CD14-positive monocyte (primary cell): ENCODE measurements at regions not wholly inside any gene's neighbourhood (a gene's known extent, or its start where the extent isn't known, plus 50 kb on each side); places are given as distances from the start of the nearest gene placed in this dataset.

Experiments
- DNase-seq, 3 donors: peaks; one replicate each; pipeline ENCODE4 v3.0.0-alpha.2; 2011 to 2022
- H2AFZ ChIP-seq: 2 replicates; pipeline ENCODE4 v1.6.0; 2012; ENCODE audit warnings: mild to moderate bottlenecking, low read depth, low read length, inconsistent platforms; ENCODE audit not compliant: insufficient read depth, poor library complexity, severe bottlenecking
- H3K27ac ChIP-seq, 2 donors: 1 replicate in 1 of 2; 2 replicates in 1 of 2; pipeline ENCODE4 v1.5.1; 2012 to 2013; ENCODE audit warnings: low read length in 2 of 2, control low read depth in 1 of 2, inconsistent platforms in 1 of 2, low read depth in 1 of 2, mild to moderate bottlenecking in 1 of 2
- H3K27me3 ChIP-seq, 2 donors: one replicate each; pipeline versions ENCODE4 v1.6.0 to v1.6.1; 2011 to 2013; ENCODE audit warnings: low read length in 2 of 2; ENCODE audit not compliant: control insufficient read depth in 2 of 2, insufficient read depth in 2 of 2
- H3K36me3 ChIP-seq, 2 donors: replicated peaks in 1 of 2; 1 replicate in 1 of 2; 2 replicates in 1 of 2; pipeline versions ENCODE4 v1.5.1 to v1.6.1; 2012 to 2013; ENCODE audit warnings: low read length in 2 of 2, control low read depth in 1 of 2, inconsistent platforms in 1 of 2, mild to moderate bottlenecking in 1 of 2; ENCODE audit not compliant: insufficient read depth in 2 of 2, control insufficient read depth in 1 of 2
- H3K4me1 ChIP-seq, 2 donors: 1 replicate in 1 of 2; 2 replicates in 1 of 2; pipeline versions ENCODE4 v1.5.1 to v1.6.1; 2012 to 2013; ENCODE audit warnings: low read length in 2 of 2, control low read depth in 1 of 2, inconsistent platforms in 1 of 2, mild to moderate bottlenecking in 1 of 2, moderate library complexity in 1 of 2; ENCODE audit not compliant: insufficient read depth in 2 of 2, control insufficient read depth in 1 of 2
- H3K4me2 ChIP-seq: replicated peaks from 2 replicates; pipeline ENCODE3; 2012; ENCODE audit warnings: low read length, moderate library complexity, mild to moderate bottlenecking; ENCODE audit not compliant: poor library complexity, severe bottlenecking; ENCODE audit errors: extremely low read depth
- H3K4me3 ChIP-seq, 3 experiments: fragments of 200-600 bp in 1 of 3; sonication (generic) in 1 of 3; replicated peaks in 1 of 3; 1 replicate in 2 of 3; 2 replicates in 1 of 3; pipeline ENCODE4 v1.5.1; 2011 to 2013; ENCODE audit warnings: low read length in 3 of 3, mild to moderate bottlenecking in 3 of 3, control low read depth in 2 of 3, low read depth in 2 of 3, inconsistent platforms in 1 of 3, moderate library complexity in 1 of 3
- H3K79me2 ChIP-seq: 2 replicates; pipeline ENCODE4 v1.6.0; 2012; ENCODE audit warnings: mild to moderate bottlenecking, control low read depth, inconsistent platforms, low read length, moderate library complexity; ENCODE audit not compliant: insufficient read depth
- H3K9ac ChIP-seq: 2 replicates; pipeline ENCODE4 v1.6.0; 2017; ENCODE audit warnings: low read length, mild to moderate bottlenecking; ENCODE audit not compliant: insufficient read depth, poor library complexity, severe bottlenecking
- H3K9me3 ChIP-seq, 2 donors: replicated peaks in 1 of 2; 1 replicate in 1 of 2; 2 replicates in 1 of 2; pipeline versions ENCODE4 v1.5.1 to v1.6.1; 2012 to 2013; ENCODE audit warnings: low read length in 2 of 2, control low read depth in 1 of 2; ENCODE audit not compliant: control insufficient read depth in 1 of 2, insufficient read depth in 1 of 2
- H4K20me1 ChIP-seq: 2 replicates; pipeline ENCODE4 v1.6.0; 2012; ENCODE audit warnings: mild to moderate bottlenecking, low read length, control low read depth, moderate library complexity; ENCODE audit not compliant: insufficient read depth
- H3K27ac Mint-ChIP-seq, 7 donors: one replicate each; pipeline ENCODE4 v1.8.0; 2020; ENCODE audit warnings: mild to moderate bottlenecking in 7 of 7, mixed read lengths in 7 of 7, moderate library complexity in 6 of 7, inconsistent platforms in 2 of 7
- H3K27me3 Mint-ChIP-seq, 3 donors: one replicate each; pipeline ENCODE4 v1.8.0; 2021 to 2022; ENCODE audit warnings: low read depth in 3 of 3, mild to moderate bottlenecking in 3 of 3, mixed read lengths in 3 of 3, moderate library complexity in 3 of 3, inconsistent platforms in 1 of 3
- H3K36me3 Mint-ChIP-seq, 2 donors: one replicate each; pipeline ENCODE4 v1.8.0; 2020; ENCODE audit warnings: mixed read lengths in 2 of 2, inconsistent platforms in 1 of 2, mild to moderate bottlenecking in 1 of 2
- H3K4me1 Mint-ChIP-seq: one replicate; pipeline ENCODE4 v1.8.0; 2020; ENCODE audit warnings: mild to moderate bottlenecking, mixed read lengths
- H3K4me3 Mint-ChIP-seq, 2 donors: one replicate each; pipeline ENCODE4 v1.8.0; 2020; ENCODE audit warnings: mild to moderate bottlenecking in 2 of 2, mixed read lengths in 2 of 2, moderate library complexity in 1 of 2
- H3K9me3 Mint-ChIP-seq, 7 donors: one replicate each; pipeline ENCODE4 v1.8.0; 2020 to 2022; ENCODE audit warnings: mixed read lengths in 7 of 7, mild to moderate bottlenecking in 6 of 7, moderate library complexity in 6 of 7, inconsistent platforms in 2 of 7
- WGBS: methylation state at CpG from one replicate; pipeline ENCODE4 v1.1.5; 2013; ENCODE audit warnings: missing lambda C conversion rate; ENCODE audit not compliant: insufficient coverage; 5-methylcytosine and 5-hydroxymethylcytosine counted together
- intact Hi-C, 2 donors: fragments of 100-400 bp; cut with micrococcal nuclease; formaldehyde crosslinking; loops; one replicate each; pipeline versions ENCODE4 v1.15.0 to v1.15.1; 2023
- TF ChIP-seq, protein P1 (sequence below): fragments of 200-600 bp; IDR thresholded peaks from one replicate; pipeline ENCODE4 v1.8.0; 2022; ENCODE audit warnings: antibody characterized with exemption, mild to moderate bottlenecking

GRCh38 chr2:103130857-103131256 is 369.0 kb downstream of the TMEM182 start:
- intact Hi-C loops: no loop called here
- H3K27ac Mint-ChIP-seq: no peak overlapping the region
- Histone ChIP-seq H3K27ac (no peak overlapping the region), H3K9me3 (peaks cover 0 to 3% of the 10 kb centered on the region in 2 donors), H3K79me2 (no peaks in the 10 kb centered on the region), H4K20me1 (no peaks in the 10 kb centered on the region), H3K4me2 (no peak overlapping the region), H3K9ac (no peak overlapping the region), H3K4me1 (no peaks in the 10 kb centered on the region), H2AFZ (no peak overlapping the region), H3K4me3 (no peak overlapping the region), H3K36me3 (no peaks in the 10 kb centered on the region), H3K27me3 (no peaks in the 10 kb centered on the region)
- no peak overlapping the region for H3K4me3 Mint-ChIP-seq
- WGBS: no CpG with 5 or more reads among the region's 1 CpG
- H3K36me3 Mint-ChIP-seq: no peaks in the 10 kb centered on the region
- DNase-seq: no peak
- peaks cover 0 to 4% (median 0%) of the 10 kb centered on the region in 3 donors for H3K27me3 Mint-ChIP-seq
- TF ChIP-seq, protein P1, sequence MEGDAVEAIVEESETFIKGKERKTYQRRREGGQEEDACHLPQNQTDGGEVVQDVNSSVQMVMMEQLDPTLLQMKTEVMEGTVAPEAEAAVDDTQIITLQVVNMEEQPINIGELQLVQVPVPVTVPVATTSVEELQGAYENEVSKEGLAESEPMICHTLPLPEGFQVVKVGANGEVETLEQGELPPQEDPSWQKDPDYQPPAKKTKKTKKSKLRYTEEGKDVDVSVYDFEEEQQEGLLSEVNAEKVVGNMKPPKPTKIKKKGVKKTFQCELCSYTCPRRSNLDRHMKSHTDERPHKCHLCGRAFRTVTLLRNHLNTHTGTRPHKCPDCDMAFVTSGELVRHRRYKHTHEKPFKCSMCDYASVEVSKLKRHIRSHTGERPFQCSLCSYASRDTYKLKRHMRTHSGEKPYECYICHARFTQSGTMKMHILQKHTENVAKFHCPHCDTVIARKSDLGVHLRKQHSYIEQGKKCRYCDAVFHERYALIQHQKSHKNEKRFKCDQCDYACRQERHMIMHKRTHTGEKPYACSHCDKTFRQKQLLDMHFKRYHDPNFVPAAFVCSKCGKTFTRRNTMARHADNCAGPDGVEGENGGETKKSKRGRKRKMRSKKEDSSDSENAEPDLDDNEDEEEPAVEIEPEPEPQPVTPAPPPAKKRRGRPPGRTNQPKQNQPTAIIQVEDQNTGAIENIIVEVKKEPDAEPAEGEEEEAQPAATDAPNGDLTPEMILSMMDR: no peak
- H3K4me1 Mint-ChIP-seq: no peaks in the 10 kb centered on the region
- peaks cover 0 to 9% (median 2%) of the 10 kb centered on the region in 7 donors for H3K9me3 Mint-ChIP-seq

DNA sequence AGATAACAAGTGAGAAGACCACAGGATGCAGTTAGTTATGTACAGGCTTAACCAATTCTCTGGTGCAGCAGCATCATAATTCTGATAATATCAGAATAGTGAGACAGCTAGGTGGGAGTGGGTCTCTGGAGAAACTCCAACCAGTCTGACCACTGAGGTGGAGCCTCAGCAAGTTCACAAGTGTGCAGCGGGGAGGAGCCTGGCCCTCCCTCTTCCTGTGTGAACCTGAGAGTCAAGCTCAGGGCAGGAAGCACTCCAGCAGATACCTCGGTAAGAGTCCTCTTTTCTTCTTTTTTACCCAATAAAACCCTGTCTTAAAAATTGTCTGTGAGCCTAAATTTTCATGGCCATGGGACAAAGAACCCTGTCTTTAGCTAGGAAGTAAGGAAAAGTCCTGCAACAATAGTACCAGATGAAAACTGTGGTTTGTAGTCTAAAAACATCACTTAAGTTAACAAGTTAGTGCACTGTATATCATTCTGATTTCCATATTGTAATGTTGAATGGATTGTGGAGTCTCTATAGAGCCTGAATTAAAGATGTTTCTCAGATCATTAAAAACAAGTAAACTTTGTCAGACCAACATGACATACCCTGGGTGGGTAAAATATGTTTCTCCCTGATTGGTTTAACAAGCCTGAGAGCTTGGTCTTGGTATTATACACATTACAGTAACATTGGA is 370.8 kb downstream of the TMEM182 start:
- TF ChIP-seq, protein P1: no peak
- no peak for DNase-seq
- WGBS: no CpG with 5 or more reads among the region's 2 CpGs
- Histone ChIP-seq H3K36me3 (no peaks in the 10 kb centered on the region), H3K9me3 (peaks cover 0 to 6% of the 10 kb centered on the region in 2 donors), H3K27ac (no peak overlapping the region), H2AFZ (no peak overlapping the region), H3K4me2 (no peak overlapping the region), H3K4me3 (no peak overlapping the region), H3K79me2 (no peaks in the 10 kb centered on the region), H4K20me1 (no peaks in the 10 kb centered on the region), H3K27me3 (no peaks in the 10 kb centered on the region), H3K4me1 (no peaks in the 10 kb centered on the region), H3K9ac (no peak overlapping the region)
- intact Hi-C loops: no loop called here
- H3K27me3 Mint-ChIP-seq: peaks cover 0 to 4% (median 0%) of the 10 kb centered on the region in 3 donors
- peaks cover 2 to 15% (median 4%) of the 10 kb centered on the region in 7 donors for H3K9me3 Mint-ChIP-seq
- H3K4me1 Mint-ChIP-seq: no peaks in the 10 kb centered on the region
- H3K27ac Mint-ChIP-seq: no peak overlapping the region
- no peak overlapping the region for H3K4me3 Mint-ChIP-seq
- H3K36me3 Mint-ChIP-seq: no peaks in the 10 kb centered on the region
